Vagina (tissue), 2 donors: ENCODE measurements at regions not wholly inside any gene's neighbourhood (a gene's known extent, or its start where the extent isn't known, plus 50 kb on each side); places are given as distances from the start of the nearest gene placed in this dataset.

Source experiments
- DNase-seq, 2 donors: peaks; one replicate each; pipeline ENCODE4 v3.0.0-alpha.2; 2017; ENCODE audit errors: extremely low spot score in 2 of 2
- H3K27ac ChIP-seq: fragments of 200-600 bp; sonication (generic); one replicate; pipeline ENCODE4 v1.5.1; 2019
- H3K27me3 ChIP-seq: fragments of 200-600 bp; sonication (generic); one replicate; pipeline ENCODE4 v1.5.1; 2019
- H3K36me3 ChIP-seq, 2 donors: fragments of 200-600 bp; sonication (generic); one replicate each; pipeline ENCODE4 v1.5.1; 2017 to 2019
- H3K4me1 ChIP-seq: fragments of 200-600 bp; sonication (generic); one replicate; pipeline ENCODE4 v1.5.1; 2019
- H3K4me3 ChIP-seq, 2 donors: fragments of 200-600 bp; sonication (generic); 1 replicate in 1 of 2; 2 replicates in 1 of 2; pipeline ENCODE4 v1.5.1; 2016 to 2019
- H3K9me3 ChIP-seq: fragments of 200-600 bp; sonication (generic); one replicate; pipeline ENCODE4 v1.5.1; 2019
- CTCF ChIP-seq, 3 experiments: fragments of 450-650 bp in 2 of 3; fragments of 200-600 bp in 1 of 3; sonication (generic) in 1 of 3; IDR thresholded peaks; one replicate each; pipeline ENCODE4 v1.5.1; 2017 to 2019; ENCODE audit warnings: antibody characterized with exemption in 3 of 3, mild to moderate bottlenecking in 2 of 3, moderate library complexity in 2 of 3
- POLR2A ChIP-seq, 2 donors: fragments of 450-650 bp; IDR thresholded peaks; one replicate each; pipeline ENCODE4 v1.6.1; 2017; ENCODE audit warnings: antibody characterized with exemption in 2 of 2, mild to moderate bottlenecking in 2 of 2, moderate library complexity in 2 of 2
- POLR2AphosphoS5 ChIP-seq, 2 donors: sonication (generic); formaldehyde crosslinking; IDR thresholded peaks; one replicate each; pipeline ENCODE4 v1.9.0; 2017; ENCODE audit warnings: antibody characterized with exemption in 2 of 2, mild to moderate bottlenecking in 2 of 2, low read depth in 1 of 2; ENCODE audit not compliant: insufficient read depth in 1 of 2
- intact Hi-C: fragments of 100-400 bp; cut with DNase I; formaldehyde crosslinking; loops from one replicate; pipeline ENCODE4 v1.15.1; 2023

- Histone ChIP-seq H3K9me3 (no peaks in the 10 kb centered on the region), H3K4me3 (no peak overlapping the region), H3K36me3 (no peaks in the 10 kb centered on the region), H3K4me1 (no peaks in the 10 kb centered on the region), H3K27ac (no peak overlapping the region), H3K27me3 (no peaks in the 10 kb centered on the region)
- TF ChIP-seq POLR2AphosphoS5 (IDR thresholded peaks at IDR 0.05; ENCODE audit: insufficient read depth in 1 of 2, low read depth in 1 of 2) (no peak), POLR2A (IDR thresholded peaks at IDR 0.05) (no peak), CTCF (IDR thresholded peaks at IDR 0.05) (no peak)
- intact Hi-C loops, result no loop called here
- DNase-seq, result no peak
Measured at GRCh38 chr9:78866207-78867132, 569.5 kb downstream of the PSAT1 start.

- TF ChIP-seq CTCF (IDR thresholded peaks at IDR 0.05) (no peak), POLR2A (IDR thresholded peaks at IDR 0.05) (no peak), POLR2AphosphoS5 (IDR thresholded peaks at IDR 0.05; ENCODE audit: insufficient read depth in 1 of 2, low read depth in 1 of 2) (no peak)
- H3K36me3 ChIP-seq, result no peaks in the 10 kb centered on the region
- no peaks in the 10 kb centered on the region for H3K4me1 ChIP-seq
- no peak overlapping the region for H3K27ac ChIP-seq
- no peak overlapping the region for H3K4me3 ChIP-seq
- intact Hi-C loops, result no loop called here
- no peaks in the 10 kb centered on the region for H3K9me3 ChIP-seq
- H3K27me3 ChIP-seq, result no peaks in the 10 kb centered on the region
- no peak for DNase-seq
Measured at GRCh38 chr9:78871086-78871451, 574.1 kb downstream of the PSAT1 start.

GRCh38 chr9:78871452-78872331, 574.8 kb downstream of the PSAT1 start:
- TF ChIP-seq POLR2A (IDR thresholded peaks at IDR 0.05), result no peak
- no peak for TF ChIP-seq CTCF (IDR thresholded peaks at IDR 0.05)
- no peak for TF ChIP-seq POLR2AphosphoS5 (IDR thresholded peaks at IDR 0.05; ENCODE audit: insufficient read depth in 1 of 2, low read depth in 1 of 2)
- H3K27ac ChIP-seq, result no peak overlapping the region

GRCh38 chr9:78874061-78874460, 577.1 kb downstream of the PSAT1 start:
- intact Hi-C loops, result no loop called here
- Histone ChIP-seq H3K27ac (no peak overlapping the region), H3K9me3 (no peaks in the 10 kb centered on the region), H3K27me3 (no peaks in the 10 kb centered on the region), H3K4me1 (no peaks in the 10 kb centered on the region), H3K36me3 (no peaks in the 10 kb centered on the region), H3K4me3 (no peak overlapping the region)
- DNase-seq, result no peak
- TF ChIP-seq POLR2A (IDR thresholded peaks at IDR 0.05), result no peak
- TF ChIP-seq POLR2AphosphoS5 (IDR thresholded peaks at IDR 0.05; ENCODE audit: insufficient read depth in 1 of 2, low read depth in 1 of 2), result no peak
- TF ChIP-seq CTCF (IDR thresholded peaks at IDR 0.05), result no peak

More at GRCh38 chr9:78871452-78872331, 574.8 kb downstream of the PSAT1 start:
- Histone ChIP-seq H3K4me1 (no peaks in the 10 kb centered on the region), H3K27me3 (no peaks in the 10 kb centered on the region), H3K36me3 (no peaks in the 10 kb centered on the region), H3K9me3 (no peaks in the 10 kb centered on the region), H3K4me3 (no peak overlapping the region)
- intact Hi-C loops, result no loop called here
- DNase-seq, result no peak
